Prostate gland (tissue), 2 donors: ENCODE measurements at regions not wholly inside any gene's neighbourhood (a gene's known extent, or its start where the extent isn't known, plus 50 kb on each side); places are given as distances from the start of the nearest gene placed in this dataset.

Source experiments
- DNase-seq: peaks from one replicate; pipeline ENCODE4 v3.0.0-alpha.2; 2019; ENCODE audit warnings: low spot score
- H3K27ac ChIP-seq, 2 donors: fragments of 200-600 bp; sonication (generic); 2 replicates each; pipeline ENCODE4 v1.5.1; 2017 to 2019
- H3K27me3 ChIP-seq: fragments of 200-600 bp; sonication (generic); replicated peaks from 2 replicates; pipeline ENCODE4 v1.5.1; 2019; ENCODE audit not compliant: insufficient read depth
- H3K36me3 ChIP-seq, 2 donors: fragments of 200-600 bp; sonication (generic); 1 replicate in 1 of 2; 2 replicates in 1 of 2; pipeline versions ENCODE4 v1.5.1 to v1.8.1; 2017 to 2019
- H3K4me1 ChIP-seq: fragments of 200-600 bp; sonication (generic); replicated peaks from 2 replicates; pipeline ENCODE4 v1.5.1; 2019
- H3K4me3 ChIP-seq, 2 donors: fragments of 200-600 bp; sonication (generic); 2 replicates each; pipeline ENCODE4 v1.5.1; 2017 to 2019
- H3K9me3 ChIP-seq: fragments of 200-600 bp; sonication (generic); 2 replicates; pipeline ENCODE4 v1.5.1; 2017
- POLR2A ChIP-seq: fragments of 450-650 bp; IDR thresholded peaks from one replicate; pipeline ENCODE4 v1.6.1; 2016; ENCODE audit warnings: antibody characterized with exemption, mild to moderate bottlenecking
- POLR2AphosphoS5 ChIP-seq: sonication (generic); formaldehyde crosslinking; IDR thresholded peaks from one replicate; pipeline ENCODE4 v1.6.1; 2017; ENCODE audit warnings: antibody characterized with exemption
- WGBS: methylation state at CpG from one replicate; pipeline ENCODE4 v1.1.5; 2018; 5-methylcytosine and 5-hydroxymethylcytosine counted together
- intact Hi-C: fragments of 100-400 bp; cut with DNase I; formaldehyde crosslinking; loops from one replicate; pipeline ENCODE4 v1.14.2; 2022
- TF ChIP-seq, protein P1 (sequence below), 4 experiments: fragments of 200-600 bp in 2 of 4; fragments of 450-650 bp in 2 of 4; sonication (generic) in 2 of 4; IDR thresholded peaks; 1 replicate in 3 of 4; 2 replicates in 1 of 4; pipeline ENCODE4 v1.5.1; 2016 to 2019; ENCODE audit warnings: antibody characterized with exemption in 4 of 4, mild to moderate bottlenecking in 2 of 4, moderate library complexity in 2 of 4

DNA sequence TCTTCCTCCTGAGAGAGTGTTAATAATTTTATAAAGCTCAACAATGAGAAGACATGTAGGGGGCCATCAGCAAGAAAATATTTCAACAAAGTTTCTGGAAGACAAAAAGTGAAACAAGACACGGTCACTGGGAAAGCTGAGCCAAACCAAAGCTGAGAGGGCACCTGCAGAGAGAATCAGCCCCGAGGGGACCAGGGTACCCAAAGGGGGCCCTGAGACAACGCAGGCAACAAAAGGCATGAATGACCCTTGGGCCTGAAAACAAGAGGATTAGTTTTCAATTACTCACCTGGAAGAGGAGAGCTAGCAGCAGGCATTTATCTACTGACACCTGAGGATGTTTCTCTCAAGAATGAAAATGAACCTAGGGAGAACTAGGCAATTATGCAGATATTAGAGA is 461.2 kb upstream of the MGMT start:
- no peak for DNase-seq
- H3K27me3 ChIP-seq: no peaks in the 10 kb centered on the region
- no peaks in the 10 kb centered on the region for H3K36me3 ChIP-seq
- H3K9me3 ChIP-seq: no peaks in the 10 kb centered on the region
- intact Hi-C loops: no loop called here
- no peak overlapping the region for H3K27ac ChIP-seq
- TF ChIP-seq, protein P1, sequence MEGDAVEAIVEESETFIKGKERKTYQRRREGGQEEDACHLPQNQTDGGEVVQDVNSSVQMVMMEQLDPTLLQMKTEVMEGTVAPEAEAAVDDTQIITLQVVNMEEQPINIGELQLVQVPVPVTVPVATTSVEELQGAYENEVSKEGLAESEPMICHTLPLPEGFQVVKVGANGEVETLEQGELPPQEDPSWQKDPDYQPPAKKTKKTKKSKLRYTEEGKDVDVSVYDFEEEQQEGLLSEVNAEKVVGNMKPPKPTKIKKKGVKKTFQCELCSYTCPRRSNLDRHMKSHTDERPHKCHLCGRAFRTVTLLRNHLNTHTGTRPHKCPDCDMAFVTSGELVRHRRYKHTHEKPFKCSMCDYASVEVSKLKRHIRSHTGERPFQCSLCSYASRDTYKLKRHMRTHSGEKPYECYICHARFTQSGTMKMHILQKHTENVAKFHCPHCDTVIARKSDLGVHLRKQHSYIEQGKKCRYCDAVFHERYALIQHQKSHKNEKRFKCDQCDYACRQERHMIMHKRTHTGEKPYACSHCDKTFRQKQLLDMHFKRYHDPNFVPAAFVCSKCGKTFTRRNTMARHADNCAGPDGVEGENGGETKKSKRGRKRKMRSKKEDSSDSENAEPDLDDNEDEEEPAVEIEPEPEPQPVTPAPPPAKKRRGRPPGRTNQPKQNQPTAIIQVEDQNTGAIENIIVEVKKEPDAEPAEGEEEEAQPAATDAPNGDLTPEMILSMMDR (IDR thresholded peaks at IDR 0.05): no peak
- TF ChIP-seq POLR2A: no peak
- no peak for TF ChIP-seq POLR2AphosphoS5
- H3K4me3 ChIP-seq: no peak overlapping the region
- no peaks in the 10 kb centered on the region for H3K4me1 ChIP-seq
- 73% methylated on average over 3 of the region's 3 CpGs for WGBS

DNA sequence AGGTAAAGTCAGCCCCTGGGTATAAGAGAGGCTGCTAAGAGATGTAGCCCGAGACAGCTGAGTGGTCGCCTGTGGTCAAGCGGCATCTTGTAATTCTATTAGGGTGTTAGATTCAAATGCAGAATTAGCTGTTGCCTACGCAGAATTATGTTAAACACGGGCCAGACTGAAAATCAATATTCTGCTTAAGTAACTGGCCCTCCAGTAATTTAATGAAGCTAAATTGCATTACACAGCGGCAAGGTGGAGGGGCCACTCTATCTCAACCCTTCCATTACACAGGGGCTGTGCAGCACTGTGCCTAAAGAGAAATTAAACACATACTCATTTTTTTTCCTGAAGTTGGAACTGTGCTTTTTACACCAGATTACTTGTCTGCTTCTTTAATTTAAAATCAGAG is 448.5 kb upstream of the MGMT start:
- Histone ChIP-seq H3K36me3 (no peaks in the 10 kb centered on the region), H3K4me1 (no peaks in the 10 kb centered on the region), H3K27me3 (no peaks in the 10 kb centered on the region), H3K27ac (no peak overlapping the region), H3K9me3 (no peaks in the 10 kb centered on the region), H3K4me3 (no peak overlapping the region)
- TF ChIP-seq POLR2AphosphoS5 (no peak), POLR2A (no peak)
- TF ChIP-seq, protein P1 (IDR thresholded peaks at IDR 0.05): no peak
- WGBS: 96% methylated on average over 6 of the region's 6 CpGs
- intact Hi-C loops: no loop called here
- DNase-seq: no peak

DNA sequence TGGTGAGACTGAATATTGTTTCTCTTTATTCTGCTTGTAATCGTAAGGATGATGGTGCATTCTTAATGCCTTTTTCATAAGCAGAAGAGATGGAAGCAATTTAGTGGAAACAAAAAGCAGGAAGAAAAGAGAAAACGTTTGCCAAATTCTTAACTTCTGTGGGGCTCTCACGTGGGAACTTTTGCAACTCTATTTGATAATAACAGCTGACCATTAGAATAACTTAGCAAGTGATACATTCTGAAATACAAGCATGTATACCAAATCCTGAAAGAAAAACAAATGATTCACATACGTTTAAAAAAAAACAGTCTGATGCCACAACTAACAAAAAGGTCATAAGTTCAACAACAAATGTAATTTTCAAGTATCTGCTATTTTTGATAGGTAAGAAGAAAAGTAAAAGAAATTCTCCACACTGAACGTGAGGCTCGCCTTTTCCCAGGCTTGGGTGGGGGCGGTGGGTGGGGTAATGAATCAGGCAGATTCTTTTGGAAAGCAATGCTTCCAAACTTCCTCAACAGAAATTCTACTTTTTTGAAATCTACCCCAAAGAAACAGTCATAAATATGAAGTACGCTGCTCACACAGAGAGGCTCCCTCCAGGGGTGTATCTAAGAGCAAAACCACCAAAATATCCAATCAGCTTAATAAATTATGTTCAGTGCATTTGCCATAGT is 446.2 kb upstream of the MGMT start:
- no peak for TF ChIP-seq POLR2AphosphoS5
- TF ChIP-seq, protein P1 (IDR thresholded peaks at IDR 0.05): no peak
- no peak for TF ChIP-seq POLR2A
- no peak overlapping the region for H3K27ac ChIP-seq

DNA sequence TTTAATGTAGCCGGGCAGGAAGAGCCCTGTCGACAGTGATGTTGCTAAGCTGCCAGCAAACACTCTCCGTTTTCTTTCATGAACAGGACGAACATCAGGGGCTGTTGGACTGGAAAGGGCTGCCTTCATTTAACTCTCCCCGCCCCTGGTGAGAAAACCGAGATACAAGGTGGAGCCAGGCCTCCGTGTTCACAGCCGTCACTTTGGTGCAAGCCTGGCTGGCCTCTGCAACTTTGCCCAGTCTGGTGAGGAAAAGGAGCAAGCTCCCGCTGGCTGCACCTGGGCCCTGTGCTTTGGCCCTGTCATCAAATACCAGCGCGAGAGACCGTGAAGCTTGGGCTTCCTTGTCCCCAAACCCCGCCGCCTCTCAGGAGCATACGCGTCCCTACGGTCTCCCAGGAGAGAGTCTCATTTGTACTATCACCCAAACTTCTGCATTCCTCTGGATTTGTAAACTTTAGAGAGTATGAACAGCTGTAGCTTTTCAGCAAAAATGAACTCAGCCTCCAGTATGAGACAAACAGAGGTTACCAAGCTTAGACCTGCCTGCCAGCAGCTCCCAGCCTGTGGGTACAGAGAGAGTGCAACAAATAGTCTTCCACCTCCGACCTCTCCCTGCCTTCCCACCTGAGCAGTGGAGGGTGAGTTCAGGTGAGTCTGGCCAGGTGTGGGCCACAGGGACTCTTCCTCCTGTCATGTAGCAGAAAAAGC is 445.3 kb upstream of the MGMT start:
- DNase-seq: no peak
- H3K9me3 ChIP-seq: no peaks in the 10 kb centered on the region
- no peak overlapping the region for H3K4me3 ChIP-seq
- no peaks in the 10 kb centered on the region for H3K36me3 ChIP-seq
- TF ChIP-seq, protein P1 (IDR thresholded peaks at IDR 0.05): no peak
- TF ChIP-seq POLR2A (no peak), POLR2AphosphoS5 (no peak)
- no peak overlapping the region for H3K27ac ChIP-seq
- H3K27me3 ChIP-seq: no peaks in the 10 kb centered on the region
- H3K4me1 ChIP-seq: no peaks in the 10 kb centered on the region
- 37% methylated on average over 18 of the region's 18 CpGs for WGBS
- intact Hi-C loops: no loop called here

More for the DNA sequence above, 446.2 kb upstream of the MGMT start:
- Histone ChIP-seq H3K36me3 (no peaks in the 10 kb centered on the region), H3K27me3 (no peaks in the 10 kb centered on the region), H3K4me3 (no peak overlapping the region), H3K9me3 (no peaks in the 10 kb centered on the region), H3K4me1 (no peaks in the 10 kb centered on the region)
- 85% methylated on average over 8 of the region's 8 CpGs for WGBS
- intact Hi-C loops: no loop called here
- DNase-seq: no peak

DNA sequence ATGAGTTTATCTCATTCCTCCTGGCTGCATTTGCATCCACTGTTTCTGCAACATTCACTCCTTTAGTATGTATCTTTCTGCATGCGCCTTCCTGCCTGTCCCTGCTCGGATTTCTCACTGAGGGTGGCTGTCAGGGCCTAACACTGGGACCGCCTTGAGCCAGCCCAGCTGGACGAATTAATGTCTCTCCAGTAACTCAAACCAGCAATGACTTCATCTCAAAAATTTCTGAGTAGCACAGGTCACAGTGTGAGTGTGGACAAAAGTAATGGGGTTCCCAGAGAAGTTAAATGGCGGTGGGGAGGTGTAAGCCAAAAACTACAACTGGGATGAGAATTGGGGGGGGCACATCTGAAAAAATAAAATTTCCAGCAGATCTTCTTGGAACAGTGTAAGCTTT is 444.0 kb upstream of the MGMT start:
- no peak for DNase-seq
- Histone ChIP-seq H3K27me3 (no peaks in the 10 kb centered on the region), H3K27ac (no peak overlapping the region), H3K36me3 (no peaks in the 10 kb centered on the region), H3K9me3 (no peaks in the 10 kb centered on the region), H3K4me1 (no peaks in the 10 kb centered on the region), H3K4me3 (no peak overlapping the region)
- 74% methylated on average over 5 of the region's 5 CpGs for WGBS
- intact Hi-C loops: no loop called here
- TF ChIP-seq POLR2AphosphoS5 (no peak), POLR2A (no peak)
- TF ChIP-seq, protein P1 (IDR thresholded peaks at IDR 0.05): no peak
